Adrenal gland (tissue), 5 donors: ENCODE measurements at regions not wholly inside any gene's neighbourhood (a gene's known extent, or its start where the extent isn't known, plus 50 kb on each side); places are given as distances from the start of the nearest gene placed in this dataset.

ENCODE experiments used
- CTCF ChIP-seq, 6 experiments: fragments of 450-650 bp in 4 of 6; fragments of 200-600 bp in 2 of 6; sonication (generic) in 1 of 6; IDR thresholded peaks; 1 replicate in 5 of 6; 2 replicates in 1 of 6; pipeline versions ENCODE4 v1.5.1 to v1.8.0; 2016 to 2021; ENCODE audit warnings: antibody characterized with exemption in 6 of 6, mild to moderate bottlenecking in 2 of 6, moderate library complexity in 1 of 6
- POLR2A ChIP-seq, 2 donors: fragments of 450-650 bp; IDR thresholded peaks; one replicate each; pipeline ENCODE4 v1.6.1; 2017; ENCODE audit warnings: antibody characterized with exemption in 2 of 2, mild to moderate bottlenecking in 2 of 2, moderate library complexity in 1 of 2
- donor health status: DM: no; HTN: no; CAD: no.

- no peak for TF ChIP-seq CTCF (IDR thresholded peaks at IDR 0.05)
- TF ChIP-seq POLR2A (IDR thresholded peaks at IDR 0.05), result no peak
Observed at GRCh38 chr1:58931756-58932155, 147.9 kb upstream of the JUN start.
